HG03097 (cell line): ENCODE measurements at regions not wholly inside any gene's neighbourhood (a gene's known extent, or its start where the extent isn't known, plus 50 kb on each side); places are given as distances from the start of the nearest gene placed in this dataset.
"Not testable (repeated sequence)": the region's sequence is repeated elsewhere in the genome, so short reads cannot be mapped to it uniquely, and the experiment has no call there.

Source experiments
- ATAC-seq: cut with Tn5 transposase; IDR thresholded peaks from one replicate; pipeline ENCODE4 v1.9.1; 2021; ENCODE audit not compliant: unreplicated experiment, low FRiP score

GRCh38 chr3:193800138-193801043 is 207.4 kb downstream of the OPA1 start:
- ATAC-seq: no peak

- no peak for ATAC-seq
These were observed 208.1 kb downstream of the OPA1 start for GRCh38 chr3:193801097-193801496.

DNA sequence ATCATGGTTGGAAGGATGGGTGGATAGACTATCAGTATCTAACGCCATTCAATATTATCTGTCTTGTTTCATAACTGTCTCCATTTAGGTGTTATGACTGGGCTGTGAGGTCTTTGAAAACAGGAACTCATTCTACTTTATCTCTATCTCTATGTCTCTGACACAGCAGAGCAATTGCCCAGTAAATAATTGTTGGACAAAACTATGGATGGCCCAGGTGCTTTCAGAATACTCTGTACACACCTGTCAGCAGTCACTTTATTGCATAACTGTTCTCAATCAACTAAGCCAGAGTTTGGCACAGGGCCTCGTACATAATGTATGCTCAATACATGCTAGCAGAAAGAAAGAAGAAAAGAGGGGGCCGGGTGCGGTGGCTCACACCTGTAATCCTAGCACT is 210.3 kb downstream of the OPA1 start:
- no peak for ATAC-seq

DNA sequence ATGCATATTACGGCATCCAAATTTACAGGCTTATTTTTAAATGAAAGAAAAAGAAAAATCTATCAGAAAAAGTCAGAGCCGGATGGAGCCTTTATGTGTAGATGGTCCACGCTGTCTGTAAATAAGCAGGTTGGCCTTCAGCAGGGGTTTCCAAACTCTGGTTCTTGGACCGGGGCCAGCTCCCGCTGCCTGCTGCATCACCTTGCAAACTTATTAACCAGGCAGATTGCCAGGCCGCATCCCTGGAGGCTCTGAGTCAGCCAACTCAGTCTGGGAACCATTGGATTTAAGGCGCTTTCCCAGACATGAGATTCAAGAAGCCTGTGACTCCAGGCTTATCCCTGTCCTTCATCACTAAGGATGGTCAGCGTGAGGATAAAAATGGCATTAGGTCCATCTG is 212.4 kb downstream of the OPA1 start:
- ATAC-seq: no peak

DNA sequence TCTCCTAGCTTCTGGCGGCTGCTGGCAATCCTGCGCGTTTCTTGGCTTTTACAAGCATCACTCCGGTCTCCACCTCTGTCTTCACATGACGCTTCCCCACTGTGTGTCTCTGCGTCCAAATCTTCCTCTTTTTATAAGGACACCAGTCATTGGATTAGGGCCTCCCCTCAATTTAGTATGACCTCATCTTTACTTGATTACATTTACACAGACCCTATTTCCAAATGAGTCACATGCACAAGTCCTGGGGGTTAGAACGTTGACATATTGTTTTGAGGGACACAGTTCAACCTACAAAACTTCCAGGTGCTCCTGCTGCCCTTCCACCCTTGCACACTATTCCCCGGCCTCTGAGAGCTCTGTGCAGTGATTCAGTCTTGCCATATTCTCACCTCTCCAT is 215.3 kb downstream of the OPA1 start:
- ATAC-seq: no peak

DNA sequence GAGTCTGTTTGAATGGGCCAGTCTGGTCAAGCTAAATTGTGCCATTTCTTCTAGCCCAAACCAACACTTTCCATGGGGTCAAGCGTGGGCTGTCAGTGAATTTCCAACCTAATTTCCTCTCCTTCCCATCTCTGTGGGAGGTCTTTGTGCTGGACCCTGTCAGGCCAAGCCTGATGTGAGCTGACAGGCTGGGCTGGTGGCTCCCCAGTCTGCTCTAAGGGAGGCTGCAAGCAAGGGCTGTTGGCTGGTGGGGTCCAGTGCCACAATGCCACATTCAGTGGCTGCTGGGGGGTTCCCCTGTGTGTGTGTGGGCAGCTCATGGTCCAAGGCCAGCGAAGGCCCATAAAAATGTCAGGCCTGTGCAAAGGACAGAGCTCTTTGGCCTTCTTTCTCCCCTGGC is 216.1 kb downstream of the OPA1 start:
- no peak for ATAC-seq

DNA sequence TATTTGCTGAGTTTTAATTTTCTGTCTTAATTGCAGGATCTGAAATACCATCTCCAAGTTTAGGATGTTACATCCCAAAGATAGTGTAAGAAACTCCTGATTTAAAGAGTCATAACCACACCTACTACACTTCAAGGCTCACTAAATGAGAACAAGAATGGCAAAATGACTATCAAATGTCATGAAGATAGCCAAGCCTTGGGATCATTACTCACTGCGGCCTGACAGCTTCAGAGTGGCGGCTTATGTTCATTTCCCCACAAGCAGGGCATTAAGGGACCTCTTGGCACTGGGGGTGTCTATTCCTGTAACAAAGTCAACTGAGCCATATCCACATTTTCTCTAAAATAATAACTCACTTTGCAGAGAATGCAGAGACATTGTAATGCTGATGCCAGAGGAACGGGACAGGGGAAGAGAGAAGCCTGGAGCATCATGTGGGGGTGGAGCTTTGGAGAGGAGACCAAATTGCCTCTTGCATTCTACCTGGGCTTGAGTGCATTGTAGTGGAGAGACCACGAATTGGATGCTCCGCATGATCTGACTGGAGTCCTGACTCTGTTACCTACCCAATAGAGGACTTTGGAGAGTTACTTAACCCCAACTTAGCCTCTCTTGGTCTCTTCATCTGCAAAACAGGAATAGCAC is 219.2 kb downstream of the OPA1 start:
- no peak for ATAC-seq

GRCh38 chr3:193812791-193813500 is 219.9 kb downstream of the OPA1 start:
- no peak for ATAC-seq

DNA sequence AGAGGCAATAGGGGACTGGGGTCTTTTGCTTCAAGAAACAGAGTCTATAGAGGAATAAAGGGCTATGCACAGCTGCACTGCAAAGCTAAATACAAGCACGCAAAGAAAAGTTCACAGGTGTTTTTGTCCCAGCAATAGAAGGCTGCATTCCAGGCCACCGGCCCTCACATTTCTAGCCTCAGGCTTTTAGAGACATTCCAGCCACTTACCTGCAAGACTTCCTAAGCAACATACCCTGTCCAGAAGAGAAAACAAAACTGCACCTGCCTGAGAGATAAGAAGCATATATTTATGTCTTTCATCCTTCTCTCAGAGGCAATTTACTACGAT is 220.5 kb downstream of the OPA1 start:
- no peak for ATAC-seq

DNA sequence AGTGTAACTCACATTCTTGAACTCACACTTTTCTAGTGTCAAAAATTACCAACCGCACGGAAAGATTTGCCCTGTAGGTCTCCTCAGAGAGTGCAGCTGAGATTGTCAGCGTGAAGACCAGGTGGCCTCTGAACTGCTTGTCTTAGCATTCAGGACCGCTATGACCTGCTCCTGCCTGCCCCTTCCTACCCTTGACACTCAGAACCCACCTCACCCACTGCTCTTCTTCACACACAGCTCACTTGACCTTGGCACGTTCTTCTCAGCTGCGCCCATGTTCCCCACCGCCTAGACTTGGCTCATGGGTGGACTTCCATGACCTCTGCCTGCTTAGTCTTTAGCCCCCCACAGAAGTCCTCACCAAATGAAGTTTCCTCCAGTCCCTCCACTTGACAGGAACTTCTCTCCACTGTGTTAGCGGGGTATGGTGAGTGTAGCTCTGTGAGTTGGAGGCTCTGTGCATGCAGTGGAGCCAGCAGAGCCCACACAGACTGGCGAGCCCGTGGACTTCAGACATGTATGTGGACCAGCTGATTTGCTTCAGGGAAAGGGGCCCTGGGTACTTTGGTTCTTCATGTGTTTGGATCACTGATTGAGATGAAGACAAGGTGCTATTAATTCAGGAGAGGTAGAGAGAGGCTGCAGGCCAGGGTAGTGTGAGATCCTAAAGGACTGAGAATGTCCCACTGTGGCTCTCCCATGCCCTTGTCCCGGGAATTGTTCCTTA is 221.3 kb downstream of the OPA1 start:
- ATAC-seq: no peak

DNA sequence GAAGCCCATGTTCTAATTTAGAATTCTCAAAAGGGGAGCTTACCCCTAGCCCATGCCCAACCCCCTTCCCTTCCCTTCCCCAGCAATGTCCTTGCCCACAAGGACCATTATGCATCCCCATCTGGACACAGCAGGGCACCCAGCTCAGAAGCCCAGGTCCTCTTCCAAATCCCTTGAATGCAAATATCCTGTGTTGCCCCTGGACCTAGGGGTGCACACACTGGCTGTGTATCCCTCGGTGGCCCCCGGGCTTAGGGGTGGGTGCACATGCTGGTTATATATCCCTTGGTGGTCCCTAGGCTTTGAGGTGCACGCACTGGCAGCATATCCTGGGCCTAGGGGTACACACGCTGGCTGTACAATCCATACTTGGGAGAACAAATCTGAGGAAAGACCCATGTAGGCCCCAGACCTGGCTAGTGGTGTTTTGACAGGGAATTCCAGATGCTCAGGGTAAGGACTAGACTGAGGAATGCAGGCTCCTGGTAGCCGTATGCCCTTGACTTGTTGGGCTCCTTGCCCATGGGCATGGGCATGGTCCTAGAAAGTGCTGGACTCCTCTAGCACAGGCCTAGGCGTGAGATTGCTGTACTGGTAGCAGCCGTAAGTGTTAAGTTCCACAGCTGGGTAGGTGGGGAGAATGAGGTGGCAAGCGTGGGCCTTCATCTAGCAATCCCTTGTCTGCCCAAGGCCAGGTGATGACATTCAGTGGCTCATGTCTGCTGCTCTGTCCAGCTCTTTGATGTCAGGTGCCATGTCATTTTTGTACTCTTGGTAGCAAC is 222.4 kb downstream of the OPA1 start:
- no peak for ATAC-seq

- ATAC-seq: no peak
These were observed 223.0 kb downstream of the OPA1 start for GRCh38 chr3:193816028-193816395.

GRCh38 chr3:193816656-193817311 is 223.8 kb downstream of the OPA1 start:
- ATAC-seq: no peak

DNA sequence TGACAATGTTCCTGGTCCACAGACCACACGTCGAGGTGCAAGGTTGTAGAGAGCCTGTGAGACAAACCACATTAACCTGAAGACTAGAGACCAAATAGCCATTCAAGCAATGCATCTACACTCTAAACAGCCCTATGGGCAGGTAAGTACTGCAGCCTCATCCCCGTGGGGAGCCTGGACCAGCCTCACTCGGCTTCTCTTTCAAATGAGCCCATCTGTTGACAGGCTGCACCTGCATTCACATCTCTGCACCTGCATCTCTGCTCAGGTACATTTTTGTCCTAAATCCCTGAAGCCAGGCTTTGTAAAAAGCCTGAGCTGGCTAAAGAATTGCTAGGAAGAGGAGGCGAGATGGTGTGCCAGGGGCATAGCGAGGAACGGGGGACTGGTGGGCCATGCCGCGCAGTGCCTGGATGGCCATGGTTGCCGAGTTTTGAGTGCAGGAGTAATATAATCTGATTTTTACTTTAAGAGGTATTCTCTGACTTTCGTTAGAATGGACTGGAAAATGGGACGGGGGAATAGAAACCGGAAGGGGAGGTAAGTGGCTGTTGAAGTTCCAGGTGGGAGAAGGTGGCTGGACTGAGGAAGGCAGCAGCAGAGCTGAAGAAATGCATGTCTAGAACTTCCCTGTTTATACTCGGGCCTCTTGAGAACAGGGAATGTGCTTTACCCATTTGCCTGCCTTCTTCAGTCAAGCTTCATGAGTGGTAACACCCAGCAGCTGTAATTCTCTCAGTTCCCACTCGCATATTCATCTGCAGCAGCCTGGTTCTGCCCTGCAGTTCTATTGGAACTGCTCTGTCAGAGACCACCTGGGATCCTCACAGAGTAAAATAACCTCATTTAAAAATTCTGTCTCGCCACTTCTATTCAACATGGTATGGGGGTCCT is 226.4 kb downstream of the OPA1 start:
- no peak for ATAC-seq

GRCh38 chr3:193821151-193821668 is 228.2 kb downstream of the OPA1 start:
- ATAC-seq: no peak

DNA sequence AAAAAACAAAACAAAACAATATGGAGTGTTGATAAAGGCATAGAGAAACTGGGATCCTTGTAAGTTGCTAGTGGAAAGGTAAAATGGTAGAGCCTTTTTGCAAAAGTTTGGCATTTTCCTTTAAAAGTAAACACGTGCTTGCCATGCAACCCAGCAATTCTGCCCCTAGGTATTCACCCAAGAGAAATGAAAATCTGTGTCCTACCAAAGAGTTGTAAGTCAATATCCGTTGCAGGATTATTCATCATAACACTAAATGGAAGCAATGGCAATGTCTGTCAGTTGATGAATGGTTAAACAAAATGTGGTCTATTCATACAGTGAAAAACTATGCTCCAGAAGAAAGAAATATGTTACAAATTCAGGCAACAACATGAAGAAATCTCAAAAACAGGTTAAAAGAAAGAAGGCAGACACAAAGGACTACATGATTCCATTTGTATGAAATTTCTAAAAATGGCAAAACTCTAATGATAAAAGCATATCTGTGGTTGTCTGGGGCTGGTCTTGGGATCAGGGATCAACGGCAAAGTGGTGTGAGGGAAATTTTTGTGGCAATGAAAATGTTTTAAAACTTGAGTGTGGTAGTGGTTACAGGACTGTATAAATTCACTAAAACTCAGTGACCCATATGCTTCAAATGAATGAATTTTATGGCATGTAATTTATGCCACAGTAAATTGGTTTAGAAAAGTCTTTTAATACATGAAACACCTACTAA is 229.6 kb downstream of the OPA1 start:
- ATAC-seq: no peak

- not testable (repeated sequence) for ATAC-seq
These were observed 230.2 kb downstream of the OPA1 start for GRCh38 chr3:193823213-193823605.

DNA sequence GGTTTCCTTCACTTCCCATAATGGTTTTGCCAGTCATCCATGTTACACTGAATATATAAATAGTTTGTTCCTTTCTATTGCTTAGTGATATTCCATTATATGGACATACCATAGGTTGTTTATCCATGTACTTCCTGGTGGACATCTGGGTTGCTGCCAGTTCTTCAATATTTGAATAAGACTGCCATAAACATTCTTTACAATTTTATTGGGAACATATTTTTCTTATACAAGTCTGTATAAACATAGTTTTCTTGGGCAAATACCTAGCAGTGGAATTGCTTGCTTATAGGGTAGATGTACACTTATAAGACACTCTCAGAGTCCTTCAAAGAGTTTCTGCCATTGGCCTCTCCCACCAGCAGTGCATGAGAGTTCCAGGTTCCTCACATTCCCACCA is 231.4 kb downstream of the OPA1 start:
- no peak for ATAC-seq
